Immature natural killer cell (primary cell): ENCODE measurements at regions not wholly inside any gene's neighbourhood (a gene's known extent, or its start where the extent isn't known, plus 50 kb on each side); places are given as distances from the start of the nearest gene placed in this dataset.

Source experiments
- DNase-seq, 3 donors: peaks; one replicate each; pipeline ENCODE4 v3.0.0; 2022; ENCODE audit warnings: mixed read lengths in 1 of 3
- H3K27ac Mint-ChIP-seq, 6 donors: one replicate each; pipeline ENCODE4 v1.8.0; 2020; ENCODE audit warnings: mixed read lengths in 6 of 6, mild to moderate bottlenecking in 5 of 6, inconsistent platforms in 4 of 6, moderate library complexity in 3 of 6
- H3K27me3 Mint-ChIP-seq, 3 donors: one replicate each; pipeline ENCODE4 v1.8.0; 2020 to 2021; ENCODE audit warnings: low read depth in 3 of 3, mild to moderate bottlenecking in 3 of 3, mixed read lengths in 3 of 3, moderate library complexity in 3 of 3, inconsistent platforms in 1 of 3
- H3K36me3 Mint-ChIP-seq, 3 donors: one replicate each; pipeline ENCODE4 v1.8.0; 2020; ENCODE audit warnings: mixed read lengths in 3 of 3, inconsistent platforms in 2 of 3, mild to moderate bottlenecking in 2 of 3
- H3K4me1 Mint-ChIP-seq, 2 donors: one replicate each; pipeline ENCODE4 v1.8.0; 2020; ENCODE audit warnings: inconsistent platforms in 2 of 2, mild to moderate bottlenecking in 2 of 2, mixed read lengths in 2 of 2, moderate library complexity in 1 of 2
- H3K4me3 Mint-ChIP-seq, 5 donors: one replicate each; pipeline ENCODE4 v1.8.0; 2020; ENCODE audit warnings: mild to moderate bottlenecking in 5 of 5, mixed read lengths in 5 of 5, inconsistent platforms in 3 of 5, moderate library complexity in 3 of 5
- H3K9me3 Mint-ChIP-seq, 6 donors: one replicate each; pipeline ENCODE4 v1.8.0; 2020; ENCODE audit warnings: mild to moderate bottlenecking in 6 of 6, mixed read lengths in 6 of 6, inconsistent platforms in 4 of 6, moderate library complexity in 3 of 6

GRCh38 chr3:178002113-178002512 lies 534.1 kb upstream of the KCNMB2 start:
- Mint-ChIP-seq H3K4me1 (peaks cover 27 to 34% of the 10 kb centered on the region in 2 donors), H3K27me3 (no peaks in the 10 kb centered on the region), H3K36me3 (peaks cover 4 to 9% (median 5%) of the 10 kb centered on the region in 3 donors), H3K4me3 (peak overlapping the region; percentile 33 to 68 (median 52)), H3K9me3 (peaks cover 0 to 7% (median 0%) of the 10 kb centered on the region in 6 donors), H3K27ac (peak overlapping the region; percentile 47 to 90 (median 79))
- no peak for DNase-seq

- DNase-seq = peak in 1 of 3 donors; percentile 2
Observed at GRCh38 chr3:178003756-178004155, 532.5 kb upstream of the KCNMB2 start.

GRCh38 chr3:178005961-178006360 lies 530.3 kb upstream of the KCNMB2 start:
- no peak overlapping the region for H3K4me3 Mint-ChIP-seq
- DNase-seq = no peak
- H3K9me3 Mint-ChIP-seq = peaks cover 0 to 7% (median 0%) of the 10 kb centered on the region in 6 donors
- peaks cover 27 to 34% of the 10 kb centered on the region in 2 donors for H3K4me1 Mint-ChIP-seq
- no peaks in the 10 kb centered on the region for H3K27me3 Mint-ChIP-seq
- H3K36me3 Mint-ChIP-seq = peaks cover 0 to 9% (median 5%) of the 10 kb centered on the region in 3 donors
- no peak overlapping the region for H3K27ac Mint-ChIP-seq

More at GRCh38 chr3:178003756-178004155, 532.5 kb upstream of the KCNMB2 start:
- Mint-ChIP-seq H3K27ac (no peak overlapping the region), H3K4me1 (peaks cover 27 to 34% of the 10 kb centered on the region in 2 donors), H3K36me3 (peaks cover 4 to 9% (median 5%) of the 10 kb centered on the region in 3 donors), H3K9me3 (peaks cover 0 to 7% (median 0%) of the 10 kb centered on the region in 6 donors), H3K4me3 (no peak overlapping the region), H3K27me3 (no peaks in the 10 kb centered on the region)

GRCh38 chr3:178010306-178010705 lies 525.9 kb upstream of the KCNMB2 start:
- Mint-ChIP-seq H3K27me3 (no peaks in the 10 kb centered on the region), H3K27ac (no peak overlapping the region), H3K4me3 (no peak overlapping the region), H3K4me1 (no peaks in the 10 kb centered on the region), H3K9me3 (peaks cover 0 to 3% (median 0%) of the 10 kb centered on the region in 6 donors), H3K36me3 (no peaks in the 10 kb centered on the region)
- DNase-seq = no peak

- no peak for DNase-seq
- H3K36me3 Mint-ChIP-seq = peaks cover 0 to 6% (median 0%) of the 10 kb centered on the region in 3 donors
- H3K4me3 Mint-ChIP-seq = no peak overlapping the region
- H3K27me3 Mint-ChIP-seq = peaks cover 0 to 4% (median 0%) of the 10 kb centered on the region in 3 donors
- no peak overlapping the region for H3K27ac Mint-ChIP-seq
- no peaks in the 10 kb centered on the region for H3K4me1 Mint-ChIP-seq
- peaks cover 0 to 2% (median 0%) of the 10 kb centered on the region in 6 donors for H3K9me3 Mint-ChIP-seq
Observed at GRCh38 chr3:178019645-178020044, 516.6 kb upstream of the KCNMB2 start.

- H3K27me3 Mint-ChIP-seq = peaks cover 0 to 4% (median 0%) of the 10 kb centered on the region in 3 donors
- DNase-seq = no peak
- H3K9me3 Mint-ChIP-seq = peaks cover 0 to 2% (median 0%) of the 10 kb centered on the region in 6 donors
- H3K27ac Mint-ChIP-seq = no peak overlapping the region
- H3K4me3 Mint-ChIP-seq = no peak overlapping the region
- H3K36me3 Mint-ChIP-seq = peaks cover 0 to 6% (median 0%) of the 10 kb centered on the region in 3 donors
- no peaks in the 10 kb centered on the region for H3K4me1 Mint-ChIP-seq
Observed at GRCh38 chr3:178022599-178022998, 513.6 kb upstream of the KCNMB2 start.

GRCh38 chr3:178028933-178029332 lies 507.3 kb upstream of the KCNMB2 start:
- Mint-ChIP-seq H3K27ac (no peak overlapping the region), H3K36me3 (no peaks in the 10 kb centered on the region), H3K9me3 (peaks cover 0 to 3% (median 0%) of the 10 kb centered on the region in 6 donors), H3K4me3 (no peak overlapping the region), H3K27me3 (peaks cover 0 to under 1% (median 0%) of the 10 kb centered on the region in 3 donors), H3K4me1 (no peaks in the 10 kb centered on the region)
- DNase-seq = no peak

- H3K4me1 Mint-ChIP-seq = no peaks in the 10 kb centered on the region
- no peaks in the 10 kb centered on the region for H3K36me3 Mint-ChIP-seq
- peaks cover 0 to 3% (median 0%) of the 10 kb centered on the region in 6 donors for H3K9me3 Mint-ChIP-seq
- H3K27me3 Mint-ChIP-seq = peaks cover 2 to 6% (median 2%) of the 10 kb centered on the region in 3 donors
- no peak for DNase-seq
- H3K27ac Mint-ChIP-seq = no peak overlapping the region
- no peak overlapping the region for H3K4me3 Mint-ChIP-seq
Observed at GRCh38 chr3:178036451-178037144, 499.6 kb upstream of the KCNMB2 start.

GRCh38 chr3:178041931-178042330 lies 494.3 kb upstream of the KCNMB2 start:
- peaks cover 0 to 8% (median 0%) of the 10 kb centered on the region in 3 donors for H3K27me3 Mint-ChIP-seq
- no peak overlapping the region for H3K27ac Mint-ChIP-seq
- H3K4me3 Mint-ChIP-seq = no peak overlapping the region
- H3K9me3 Mint-ChIP-seq = no peaks in the 10 kb centered on the region
- DNase-seq = no peak
- no peaks in the 10 kb centered on the region for H3K36me3 Mint-ChIP-seq
- no peaks in the 10 kb centered on the region for H3K4me1 Mint-ChIP-seq

GRCh38 chr3:178042376-178042775 lies 493.9 kb upstream of the KCNMB2 start:
- DNase-seq = no peak
- Mint-ChIP-seq H3K27me3 (peaks cover 0 to 11% (median 0%) of the 10 kb centered on the region in 3 donors), H3K27ac (no peak overlapping the region), H3K9me3 (no peaks in the 10 kb centered on the region), H3K4me1 (no peaks in the 10 kb centered on the region), H3K36me3 (no peaks in the 10 kb centered on the region), H3K4me3 (no peak overlapping the region)

GRCh38 chr3:178043084-178043483 lies 493.2 kb upstream of the KCNMB2 start:
- Mint-ChIP-seq H3K27me3 (peaks cover 0 to 11% (median 0%) of the 10 kb centered on the region in 3 donors), H3K4me3 (no peak overlapping the region), H3K36me3 (no peaks in the 10 kb centered on the region), H3K4me1 (no peaks in the 10 kb centered on the region), H3K27ac (no peak overlapping the region), H3K9me3 (no peaks in the 10 kb centered on the region)
- DNase-seq = no peak

- no peak overlapping the region for H3K27ac Mint-ChIP-seq
- peaks cover 0 to 7% (median 0%) of the 10 kb centered on the region in 3 donors for H3K27me3 Mint-ChIP-seq
- H3K4me1 Mint-ChIP-seq = no peaks in the 10 kb centered on the region
- DNase-seq = no peak
- H3K4me3 Mint-ChIP-seq = no peak overlapping the region
- H3K9me3 Mint-ChIP-seq = no peaks in the 10 kb centered on the region
- H3K36me3 Mint-ChIP-seq = no peaks in the 10 kb centered on the region
Observed at GRCh38 chr3:178044320-178044719, 491.9 kb upstream of the KCNMB2 start.

GRCh38 chr3:178047496-178047895 lies 488.7 kb upstream of the KCNMB2 start:
- DNase-seq = no peak
- H3K36me3 Mint-ChIP-seq = no peaks in the 10 kb centered on the region
- no peak overlapping the region for H3K27ac Mint-ChIP-seq
- peaks cover 0 to 7% (median 0%) of the 10 kb centered on the region in 3 donors for H3K27me3 Mint-ChIP-seq
- no peak overlapping the region for H3K4me3 Mint-ChIP-seq
- no peaks in the 10 kb centered on the region for H3K9me3 Mint-ChIP-seq
- no peaks in the 10 kb centered on the region for H3K4me1 Mint-ChIP-seq

GRCh38 chr3:178048768-178049167 lies 487.5 kb upstream of the KCNMB2 start:
- DNase-seq = no peak
- Mint-ChIP-seq H3K4me3 (no peak overlapping the region), H3K4me1 (no peaks in the 10 kb centered on the region), H3K27ac (no peak overlapping the region), H3K27me3 (peaks cover 0 to 7% (median 0%) of the 10 kb centered on the region in 3 donors), H3K36me3 (no peaks in the 10 kb centered on the region), H3K9me3 (no peaks in the 10 kb centered on the region)
